ENCODE measurements at regions not wholly inside any gene's neighbourhood (a gene's known extent, or its start where the extent isn't known, plus 50 kb on each side); places are given as distances from the start of the nearest gene placed in this dataset.

DNA sequence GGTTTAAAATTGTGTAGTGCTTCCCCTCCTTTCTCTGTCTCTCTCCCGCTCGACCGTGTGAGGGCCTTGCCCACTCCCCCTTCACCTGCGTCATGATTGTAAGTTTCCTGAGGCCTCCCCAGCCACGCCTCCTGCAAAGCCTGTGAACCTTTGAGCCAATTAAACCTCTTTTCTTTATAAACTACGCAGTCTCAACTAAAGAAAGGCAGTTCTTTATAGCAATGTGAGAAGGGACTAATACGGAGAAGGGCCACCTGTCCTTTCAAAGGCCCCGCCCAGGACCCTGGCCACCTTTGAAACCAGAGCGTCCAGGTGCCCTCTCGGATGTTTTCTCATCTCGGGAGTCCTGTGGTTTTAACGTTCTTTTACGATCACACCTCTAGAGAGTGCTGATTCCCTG, 741.5 kb downstream of the BRD1 start:
- ATAC-seq: no peak
- TF ChIP-seq ZC3H10 (CRISPR knock-in tag; IDR thresholded peaks at IDR 0.05) (no peak), ARNTL (CRISPR knock-in tag; IDR thresholded peaks at IDR 0.05; ENCODE audit: borderline replicate concordance, low read depth) (no peak), ZNF70 (CRISPR knock-in tag; IDR thresholded peaks at IDR 0.05) (no peak), OSR1 (CRISPR knock-in tag; IDR thresholded peaks at IDR 0.05) (no peak), SNAI2 (CRISPR knock-in tag; IDR thresholded peaks at IDR 0.05) (no peak), CSDC2 (CRISPR knock-in tag; IDR thresholded peaks at IDR 0.05) (no peak), BACH2 (CRISPR knock-in tag; IDR thresholded peaks at IDR 0.05; ENCODE audit: borderline replicate concordance) (no peak), ZFP3 (CRISPR knock-in tag; IDR thresholded peaks at IDR 0.05) (no peak), ZFP30 (CRISPR knock-in tag; IDR thresholded peaks at IDR 0.05) (no peak), GLIS3 (CRISPR knock-in tag; IDR thresholded peaks at IDR 0.05) (no peak), TOX (CRISPR knock-in tag; IDR thresholded peaks at IDR 0.05; ENCODE audit: borderline replicate concordance) (no peak), RARB (CRISPR knock-in tag; IDR thresholded peaks at IDR 0.05) (no peak), PPARA (CRISPR knock-in tag; IDR thresholded peaks at IDR 0.05; ENCODE audit: borderline replicate concordance) (no peak), TCF4 (CRISPR knock-in tag; IDR thresholded peaks at IDR 0.05; ENCODE audit: borderline replicate concordance) (no peak), ZNF565 (CRISPR knock-in tag; conservative IDR thresholded peaks at IDR 0.05; ENCODE audit: low read depth) (no peak), ESRRG (CRISPR knock-in tag; IDR thresholded peaks at IDR 0.05) (no peak)
- TF ChIP-seq, protein P1, sequence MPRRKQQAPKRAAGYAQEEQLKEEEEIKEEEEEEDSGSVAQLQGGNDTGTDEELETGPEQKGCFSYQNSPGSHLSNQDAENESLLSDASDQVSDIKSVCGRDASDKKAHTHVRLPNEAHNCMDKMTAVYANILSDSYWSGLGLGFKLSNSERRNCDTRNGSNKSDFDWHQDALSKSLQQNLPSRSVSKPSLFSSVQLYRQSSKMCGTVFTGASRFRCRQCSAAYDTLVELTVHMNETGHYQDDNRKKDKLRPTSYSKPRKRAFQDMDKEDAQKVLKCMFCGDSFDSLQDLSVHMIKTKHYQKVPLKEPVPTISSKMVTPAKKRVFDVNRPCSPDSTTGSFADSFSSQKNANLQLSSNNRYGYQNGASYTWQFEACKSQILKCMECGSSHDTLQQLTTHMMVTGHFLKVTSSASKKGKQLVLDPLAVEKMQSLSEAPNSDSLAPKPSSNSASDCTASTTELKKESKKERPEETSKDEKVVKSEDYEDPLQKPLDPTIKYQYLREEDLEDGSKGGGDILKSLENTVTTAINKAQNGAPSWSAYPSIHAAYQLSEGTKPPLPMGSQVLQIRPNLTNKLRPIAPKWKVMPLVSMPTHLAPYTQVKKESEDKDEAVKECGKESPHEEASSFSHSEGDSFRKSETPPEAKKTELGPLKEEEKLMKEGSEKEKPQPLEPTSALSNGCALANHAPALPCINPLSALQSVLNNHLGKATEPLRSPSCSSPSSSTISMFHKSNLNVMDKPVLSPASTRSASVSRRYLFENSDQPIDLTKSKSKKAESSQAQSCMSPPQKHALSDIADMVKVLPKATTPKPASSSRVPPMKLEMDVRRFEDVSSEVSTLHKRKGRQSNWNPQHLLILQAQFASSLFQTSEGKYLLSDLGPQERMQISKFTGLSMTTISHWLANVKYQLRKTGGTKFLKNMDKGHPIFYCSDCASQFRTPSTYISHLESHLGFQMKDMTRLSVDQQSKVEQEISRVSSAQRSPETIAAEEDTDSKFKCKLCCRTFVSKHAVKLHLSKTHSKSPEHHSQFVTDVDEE (CRISPR knock-in tag; IDR thresholded peaks at IDR 0.05): no peak
- TF ChIP-seq, protein P2, sequence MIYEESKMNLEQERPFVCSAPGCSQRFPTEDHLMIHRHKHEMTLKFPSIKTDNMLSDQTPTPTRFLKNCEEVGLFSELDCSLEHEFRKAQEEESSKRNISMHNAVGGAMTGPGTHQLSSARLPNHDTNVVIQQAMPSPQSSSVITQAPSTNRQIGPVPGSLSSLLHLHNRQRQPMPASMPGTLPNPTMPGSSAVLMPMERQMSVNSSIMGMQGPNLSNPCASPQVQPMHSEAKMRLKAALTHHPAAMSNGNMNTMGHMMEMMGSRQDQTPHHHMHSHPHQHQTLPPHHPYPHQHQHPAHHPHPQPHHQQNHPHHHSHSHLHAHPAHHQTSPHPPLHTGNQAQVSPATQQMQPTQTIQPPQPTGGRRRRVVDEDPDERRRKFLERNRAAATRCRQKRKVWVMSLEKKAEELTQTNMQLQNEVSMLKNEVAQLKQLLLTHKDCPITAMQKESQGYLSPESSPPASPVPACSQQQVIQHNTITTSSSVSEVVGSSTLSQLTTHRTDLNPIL (CRISPR knock-in tag; IDR thresholded peaks at IDR 0.05; ENCODE audit: low read depth): no peak
- TF ChIP-seq, protein P3, sequence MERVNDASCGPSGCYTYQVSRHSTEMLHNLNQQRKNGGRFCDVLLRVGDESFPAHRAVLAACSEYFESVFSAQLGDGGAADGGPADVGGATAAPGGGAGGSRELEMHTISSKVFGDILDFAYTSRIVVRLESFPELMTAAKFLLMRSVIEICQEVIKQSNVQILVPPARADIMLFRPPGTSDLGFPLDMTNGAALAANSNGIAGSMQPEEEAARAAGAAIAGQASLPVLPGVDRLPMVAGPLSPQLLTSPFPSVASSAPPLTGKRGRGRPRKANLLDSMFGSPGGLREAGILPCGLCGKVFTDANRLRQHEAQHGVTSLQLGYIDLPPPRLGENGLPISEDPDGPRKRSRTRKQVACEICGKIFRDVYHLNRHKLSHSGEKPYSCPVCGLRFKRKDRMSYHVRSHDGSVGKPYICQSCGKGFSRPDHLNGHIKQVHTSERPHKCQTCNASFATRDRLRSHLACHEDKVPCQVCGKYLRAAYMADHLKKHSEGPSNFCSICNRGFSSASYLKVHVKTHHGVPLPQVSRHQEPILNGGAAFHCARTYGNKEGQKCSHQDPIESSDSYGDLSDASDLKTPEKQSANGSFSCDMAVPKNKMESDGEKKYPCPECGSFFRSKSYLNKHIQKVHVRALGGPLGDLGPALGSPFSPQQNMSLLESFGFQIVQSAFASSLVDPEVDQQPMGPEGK (CRISPR knock-in tag; IDR thresholded peaks at IDR 0.05; ENCODE audit: borderline replicate concordance): no peak

DNA sequence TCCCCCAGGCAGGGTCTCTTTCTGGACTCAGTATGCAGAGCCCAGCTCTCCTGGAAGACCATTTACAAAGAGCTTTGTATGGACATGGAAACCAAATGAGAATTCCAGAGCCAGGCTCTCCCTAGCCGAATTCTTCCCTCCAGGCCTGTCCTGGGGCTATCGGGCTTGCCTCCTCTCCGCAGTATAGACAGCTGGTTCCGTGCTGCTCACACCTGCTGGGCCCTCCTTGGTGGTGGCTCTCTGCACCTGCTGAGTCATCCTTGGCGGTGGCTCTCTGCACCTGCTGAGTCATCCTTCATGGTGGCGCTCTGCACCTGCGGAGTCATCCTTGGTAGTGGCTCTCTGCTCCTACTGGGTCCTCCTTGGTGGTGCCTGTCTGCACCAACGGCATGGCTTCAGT, 743.5 kb downstream of the BRD1 start:
- no peak for ATAC-seq
- TF ChIP-seq TOX (CRISPR knock-in tag; IDR thresholded peaks at IDR 0.05; ENCODE audit: borderline replicate concordance) (no peak), TCF4 (CRISPR knock-in tag; IDR thresholded peaks at IDR 0.05; ENCODE audit: borderline replicate concordance) (no peak), BACH2 (CRISPR knock-in tag; IDR thresholded peaks at IDR 0.05; ENCODE audit: borderline replicate concordance) (no peak), ZFP30 (CRISPR knock-in tag; IDR thresholded peaks at IDR 0.05) (no peak), CSDC2 (CRISPR knock-in tag; IDR thresholded peaks at IDR 0.05) (no peak), ZC3H10 (CRISPR knock-in tag; IDR thresholded peaks at IDR 0.05) (no peak), RARB (CRISPR knock-in tag; IDR thresholded peaks at IDR 0.05) (no peak), ARNTL (CRISPR knock-in tag; IDR thresholded peaks at IDR 0.05; ENCODE audit: borderline replicate concordance, low read depth) (no peak)
- TF ChIP-seq, protein P3 (CRISPR knock-in tag; IDR thresholded peaks at IDR 0.05; ENCODE audit: borderline replicate concordance): no peak
- TF ChIP-seq, protein P2 (CRISPR knock-in tag; IDR thresholded peaks at IDR 0.05; ENCODE audit: low read depth): no peak
- TF ChIP-seq, protein P4, sequence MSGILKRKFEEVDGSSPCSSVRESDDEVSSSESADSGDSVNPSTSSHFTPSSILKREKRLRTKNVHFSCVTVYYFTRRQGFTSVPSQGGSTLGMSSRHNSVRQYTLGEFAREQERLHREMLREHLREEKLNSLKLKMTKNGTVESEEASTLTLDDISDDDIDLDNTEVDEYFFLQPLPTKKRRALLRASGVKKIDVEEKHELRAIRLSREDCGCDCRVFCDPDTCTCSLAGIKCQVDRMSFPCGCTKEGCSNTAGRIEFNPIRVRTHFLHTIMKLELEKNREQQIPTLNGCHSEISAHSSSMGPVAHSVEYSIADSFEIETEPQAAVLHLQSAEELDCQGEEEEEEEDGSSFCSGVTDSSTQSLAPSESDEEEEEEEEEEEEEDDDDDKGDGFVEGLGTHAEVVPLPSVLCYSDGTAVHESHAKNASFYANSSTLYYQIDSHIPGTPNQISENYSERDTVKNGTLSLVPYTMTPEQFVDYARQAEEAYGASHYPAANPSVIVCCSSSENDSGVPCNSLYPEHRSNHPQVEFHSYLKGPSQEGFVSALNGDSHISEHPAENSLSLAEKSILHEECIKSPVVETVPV (CRISPR knock-in tag; IDR thresholded peaks at IDR 0.05): no peak

Measured in SK-N-SH treated with all-trans-retinoic acid at 6 μM for 48 hours (cell line).